H9 (cell line): ENCODE measurements at regions not wholly inside any gene's neighbourhood (a gene's known extent, or its start where the extent isn't known, plus 50 kb on each side); places are given as distances from the start of the nearest gene placed in this dataset.

ENCODE experiments used
- DNase-seq: peaks from one replicate; pipeline ENCODE4 v3.0.0-alpha.2; 2017
- H2AFZ ChIP-seq: one replicate; pipeline ENCODE4 v1.6.1; 2013; ENCODE audit warnings: mild to moderate bottlenecking, low read length, control low read depth, moderate library complexity
- H2AK5ac ChIP-seq: 2 replicates; pipeline ENCODE4 v1.6.1; 2013; ENCODE audit warnings: low read length, control low read depth, mixed read lengths; ENCODE audit not compliant: insufficient read length
- H2BK120ac ChIP-seq: one replicate; pipeline ENCODE4 v1.6.1; 2013; ENCODE audit warnings: low read depth, mild to moderate bottlenecking, low read length, control low read depth, inconsistent platforms; ENCODE audit not compliant: poor library complexity, severe bottlenecking
- H2BK12ac ChIP-seq: 2 replicates; pipeline ENCODE4 v1.6.1; 2013; ENCODE audit warnings: low read length, control low read depth, mixed read lengths, low read depth; ENCODE audit not compliant: insufficient read length
- H2BK15ac ChIP-seq: 2 replicates; pipeline ENCODE4 v1.6.1; 2013; ENCODE audit warnings: low read depth, low read length, control low read depth
- H2BK20ac ChIP-seq: one replicate; pipeline ENCODE4 v1.6.1; 2013; ENCODE audit warnings: low read depth, mild to moderate bottlenecking, low read length, control low read depth, inconsistent platforms; ENCODE audit not compliant: poor library complexity, severe bottlenecking
- H2BK5ac ChIP-seq: 2 replicates; pipeline ENCODE4 v1.6.1; 2013; ENCODE audit warnings: low read length, control low read depth, mixed read lengths; ENCODE audit not compliant: insufficient read length
- H3K14ac ChIP-seq: 2 replicates; pipeline ENCODE4 v1.6.1; 2013; ENCODE audit warnings: low read length, control low read depth; ENCODE audit not compliant: insufficient read depth
- H3K18ac ChIP-seq: 2 replicates; pipeline ENCODE4 v1.6.1; 2013; ENCODE audit warnings: low read depth, mild to moderate bottlenecking, mixed read lengths, low read length, control low read depth; ENCODE audit not compliant: insufficient read length
- H3K23ac ChIP-seq: 2 replicates; pipeline ENCODE4 v1.6.1; 2013; ENCODE audit warnings: low read length, control low read depth, mixed read lengths, low read depth; ENCODE audit not compliant: insufficient read length
- H3K23me2 ChIP-seq: 2 replicates; pipeline ENCODE4 v1.6.1; 2013; ENCODE audit warnings: low read depth, mild to moderate bottlenecking, mixed read lengths, low read length, control low read depth; ENCODE audit not compliant: insufficient read length, poor library complexity, severe bottlenecking
- H3K27ac ChIP-seq: 2 replicates; pipeline ENCODE4 v1.5.1; 2013; ENCODE audit warnings: low read length, control low read depth, mixed read lengths, low read depth; ENCODE audit not compliant: insufficient read length
- H3K27me3 ChIP-seq: 2 replicates; pipeline ENCODE4 v1.6.1; 2013; ENCODE audit warnings: low read length, control low read depth, inconsistent platforms; ENCODE audit not compliant: insufficient read depth
- H3K4ac ChIP-seq: 2 replicates; pipeline ENCODE4 v1.6.1; 2013; ENCODE audit warnings: low read depth, mild to moderate bottlenecking, control low read depth, inconsistent platforms, low read length, moderate library complexity
- H3K4me1 ChIP-seq: 2 replicates; pipeline ENCODE4 v1.6.1; 2013; ENCODE audit warnings: low read length, control low read depth, inconsistent platforms; ENCODE audit not compliant: insufficient read depth
- H3K4me2 ChIP-seq: 2 replicates; pipeline ENCODE4 v1.6.1; 2013; ENCODE audit warnings: low read length, control low read depth, mixed read lengths; ENCODE audit not compliant: insufficient read length, insufficient read depth
- H3K56ac ChIP-seq: 2 replicates; pipeline ENCODE4 v1.6.1; 2013; ENCODE audit warnings: low read depth, mild to moderate bottlenecking, mixed read lengths, low read length, control low read depth; ENCODE audit not compliant: insufficient read length
- H3K79me1 ChIP-seq: 2 replicates; pipeline ENCODE4 v1.6.1; 2013; ENCODE audit warnings: low read depth, mild to moderate bottlenecking, moderate library complexity, low read length, control low read depth, inconsistent platforms; ENCODE audit not compliant: insufficient read depth, poor library complexity, severe bottlenecking
- H3K79me2 ChIP-seq: 2 replicates; pipeline ENCODE4 v1.6.1; 2013; ENCODE audit warnings: low read length, control low read depth, inconsistent platforms; ENCODE audit not compliant: insufficient read depth
- H3K9ac ChIP-seq: 2 replicates; pipeline ENCODE4 v1.6.1; 2013; ENCODE audit warnings: low read length, control low read depth, mixed read lengths; ENCODE audit not compliant: insufficient read length; ENCODE audit errors: extremely low read depth
- H3K9me3 ChIP-seq: one replicate; pipeline ENCODE4 v1.6.1; 2013; ENCODE audit warnings: low read depth, low read length, inconsistent platforms; ENCODE audit not compliant: control insufficient read depth
- H3T11ph ChIP-seq: one replicate; pipeline ENCODE4 v1.6.1; 2013; ENCODE audit warnings: mild to moderate bottlenecking, low read length, control low read depth, inconsistent platforms
- H4K20me1 ChIP-seq: one replicate; pipeline ENCODE4 v1.6.1; 2013; ENCODE audit not compliant: control insufficient read depth, insufficient read length, insufficient read depth
- H4K5ac ChIP-seq: 2 replicates; pipeline ENCODE4 v1.6.1; 2013; ENCODE audit warnings: low read depth, mild to moderate bottlenecking, mixed read lengths, low read length, control low read depth; ENCODE audit not compliant: insufficient read length
- H4K8ac ChIP-seq: replicated peaks from 2 replicates; pipeline ENCODE4 v1.6.1; 2013; ENCODE audit warnings: low read length, control low read depth, mixed read lengths, low read depth; ENCODE audit not compliant: insufficient read length
- H4K91ac ChIP-seq: 2 replicates; pipeline ENCODE4 v1.6.1; 2013; ENCODE audit warnings: low read depth, mild to moderate bottlenecking, moderate library complexity, mixed read lengths, low read length, control low read depth; ENCODE audit not compliant: insufficient read length
- H3K27ac Mint-ChIP-seq, 3 experiments: 2 replicates in 2 of 3; 3 replicates in 1 of 3; pipeline ENCODE4 v1.8.0; 2020 to 2021; ENCODE audit warnings: mixed read lengths in 3 of 3, mild to moderate bottlenecking in 1 of 3, moderate library complexity in 1 of 3
- H3K27me3 Mint-ChIP-seq: 2 replicates; pipeline ENCODE4 v1.8.0; 2021; ENCODE audit warnings: low read depth, mild to moderate bottlenecking, moderate library complexity, mixed read lengths
- H3K36me3 Mint-ChIP-seq, 3 experiments: 2 replicates in 2 of 3; 3 replicates in 1 of 3; pipeline ENCODE4 v1.8.0; 2020 to 2021; ENCODE audit warnings: low read depth in 3 of 3, mixed read lengths in 3 of 3; ENCODE audit not compliant: insufficient read depth in 1 of 3
- H3K4me1 Mint-ChIP-seq, 2 experiments: 2 replicates each; pipeline ENCODE4 v1.8.0; 2020; ENCODE audit warnings: mixed read lengths in 2 of 2
- H3K4me3 Mint-ChIP-seq, 2 experiments: 2 replicates in 1 of 2; 3 replicates in 1 of 2; pipeline ENCODE4 v1.8.0; 2020 to 2021; ENCODE audit warnings: mild to moderate bottlenecking in 2 of 2, mixed read lengths in 2 of 2, moderate library complexity in 1 of 2
- H3K9me3 Mint-ChIP-seq, 2 experiments: 2 replicates in 1 of 2; 3 replicates in 1 of 2; pipeline ENCODE4 v1.8.0; 2020; ENCODE audit warnings: mild to moderate bottlenecking in 2 of 2, mixed read lengths in 2 of 2, moderate library complexity in 1 of 2
- CTCF ChIP-seq: fragments of 200-600 bp; sonication (generic); conservative IDR thresholded peaks from 3 replicates; pipeline ENCODE4 v1.8.0; 2021; ENCODE audit warnings: antibody characterized with exemption, mild to moderate bottlenecking
- WGBS: extraction: QIAGEN DNeasy Blood & Tissue Kit; methylation state at CpG from one replicate; pipeline ENCODE4 v1.1.7; 2013; ENCODE audit warnings: missing lambda C conversion rate, low lambda C conversion rate, mixed read lengths; ENCODE audit not compliant: insufficient read length; ENCODE audit errors: extremely low coverage; 5-methylcytosine and 5-hydroxymethylcytosine counted together

- Histone ChIP-seq H3K23ac (no peak overlapping the region), H3K27ac (no peak overlapping the region), H3K4ac (no peak overlapping the region), H4K8ac (no peak overlapping the region), H4K20me1 (no peaks in the 10 kb centered on the region), H2AFZ (no peak overlapping the region), H3K79me1 (no peaks in the 10 kb centered on the region), H2AK5ac (no peak overlapping the region), H2BK120ac (no peak overlapping the region), H3K56ac (no peak overlapping the region), H3K4me2 (no peak overlapping the region), H4K91ac (no peak overlapping the region), H2BK15ac (no peak overlapping the region), H2BK5ac (no peak overlapping the region), H3T11ph (no peak overlapping the region), H3K79me2 (no peaks in the 10 kb centered on the region), H4K5ac (no peak overlapping the region), H3K9me3 (no peaks in the 10 kb centered on the region), H3K9ac (no peak overlapping the region), H3K18ac (no peak overlapping the region), H3K14ac (no peak overlapping the region), H2BK12ac (no peak overlapping the region), H3K27me3 (no peaks in the 10 kb centered on the region), H3K23me2 (no peaks in the 10 kb centered on the region), H2BK20ac (no peak overlapping the region), H3K4me1 (no peaks in the 10 kb centered on the region)
- TF ChIP-seq CTCF: no peak
- Mint-ChIP-seq H3K4me1 (peaks cover 0 to 2% of the 10 kb centered on the region in 2 experiments; a peak in 1 of 4 replicates), H3K36me3 (no peaks in the 10 kb centered on the region; a peak in 1 of 7 replicates), H3K27me3 (no peaks in the 10 kb centered on the region), H3K9me3 (no peaks in the 10 kb centered on the region), H3K4me3 (no peak overlapping the region), H3K27ac (no peak overlapping the region)
- no CpG with 5 or more reads among the region's 2 CpGs for WGBS
- no peak for DNase-seq
These were observed 903.9 kb upstream of the FOXG1 start for GRCh38 chr14:27862684-27863083.
